K562 (cell line): ENCODE measurements at regions not wholly inside any gene's neighbourhood (a gene's known extent, or its start where the extent isn't known, plus 50 kb on each side); places are given as distances from the start of the nearest gene placed in this dataset.

Experiments
- ASH1L ChIP-seq: fragments of 450-650 bp; IDR thresholded peaks from 2 replicates; pipeline ENCODE4 v1.6.1; 2018; ENCODE audit warnings: borderline replicate concordance, mild to moderate bottlenecking, low read depth; ENCODE audit not compliant: partially characterized antibody
- BACH1 ChIP-seq: fragments of 200-800 bp; sonication (Bioruptor generic); IDR thresholded peaks from 2 replicates; pipeline ENCODE4 v1.6.1; 2016; ENCODE audit warnings: missing genetic modification characterization, missing compliant biosample characterization
- BCL6 ChIP-seq: fragments of 250-450 bp; sonication (Bioruptor Pico); IDR thresholded peaks from 2 replicates; pipeline ENCODE4 v1.4.0; 2020
- BRCA1 ChIP-seq, 2 experiments: fragments of 450-650 bp in 1 of 2; sonication (generic) in 1 of 2; formaldehyde crosslinking in 1 of 2; IDR thresholded peaks; 2 replicates each; pipeline versions ENCODE4 v1.5.0 to v1.6.1; 2017 to 2020; ENCODE audit warnings: mild to moderate bottlenecking in 1 of 2, missing genetic modification reagents in 1 of 2
- CBFA2T3 ChIP-seq: fragments of 450-650 bp; IDR thresholded peaks from 2 replicates; pipeline ENCODE4 v1.6.1; 2017
- CHD1 ChIP-seq: fragments of 200-600 bp; sonication (generic); IDR thresholded peaks from one replicate; pipeline ENCODE4 v1.6.1; 2012; ENCODE audit warnings: mild to moderate bottlenecking, moderate library complexity, low read length, inconsistent platforms
- CHD4 ChIP-seq: fragments of 200-600 bp; sonication (generic); IDR thresholded peaks from 3 replicates; pipeline ENCODE4 v1.6.1; 2012; ENCODE audit warnings: low read depth, mild to moderate bottlenecking, mixed read lengths, low read length, inconsistent platforms; ENCODE audit not compliant: insufficient read depth, insufficient replicate concordance, poor library complexity, severe bottlenecking
- FIP1L1 ChIP-seq: fragments of 200-400 bp; formaldehyde crosslinking; IDR thresholded peaks from 2 replicates; pipeline ENCODE4 v1.6.1; 2018; ENCODE audit warnings: mild to moderate bottlenecking, low read depth, low read length; ENCODE audit not compliant: poor library complexity, severe bottlenecking
- GABPB2 ChIP-seq: fragments of 250-450 bp; sonication (Bioruptor Pico); conservative IDR thresholded peaks from 2 replicates; pipeline ENCODE4 v1.5.1; 2021; ENCODE audit warnings: mild to moderate bottlenecking
- HDAC1 ChIP-seq, 2 experiments: fragments of 450-650 bp; IDR thresholded peaks; 2 replicates each; pipeline ENCODE4 v1.6.1; 2016 to 2017; ENCODE audit warnings: inconsistent platforms in 1 of 2, mild to moderate bottlenecking in 1 of 2, moderate library complexity in 1 of 2
- HNRNPL ChIP-seq: fragments of 200-400 bp; formaldehyde crosslinking; IDR thresholded peaks from 2 replicates; pipeline ENCODE4 v1.6.1; 2017; ENCODE audit warnings: low read depth, mild to moderate bottlenecking, low read length
- IFI16 ChIP-seq: fragments of 250-450 bp; sonication (Bioruptor Pico); IDR thresholded peaks from 2 replicates; pipeline ENCODE4 v2.1.2; 2022; ENCODE audit warnings: mild to moderate bottlenecking, inconsistent platforms
- IRF2 ChIP-seq: sonication (generic); formaldehyde crosslinking; IDR thresholded peaks from 2 replicates; pipeline ENCODE4 v1.8.1; 2022; ENCODE audit warnings: mild to moderate bottlenecking, missing genetic modification reagents
- KAT7 ChIP-seq: sonication (generic); formaldehyde crosslinking; IDR thresholded peaks from 2 replicates; pipeline ENCODE4 v1.8.0; 2022; ENCODE audit warnings: missing genetic modification reagents, mild to moderate bottlenecking, borderline replicate concordance
- MAFF ChIP-seq: IDR thresholded peaks from 2 replicates; pipeline ENCODE4 v1.6.1; 2012; ENCODE audit warnings: low read length, improper control_type of control experiment
- SNIP1 ChIP-seq: fragments of 450-650 bp; IDR thresholded peaks from 2 replicates; pipeline ENCODE4 v1.7.1; 2017; ENCODE audit warnings: low read depth, mild to moderate bottlenecking
- SP2 ChIP-seq: IDR thresholded peaks from 2 replicates; pipeline ENCODE4 v1.6.1; 2011; ENCODE audit warnings: mild to moderate bottlenecking, low read depth, low read length, moderate library complexity; ENCODE audit not compliant: poor library complexity, severe bottlenecking; ENCODE audit errors: extremely low read depth
- SRF ChIP-seq, 2 experiments: fragments of 250-450, 450-650 bp in 1 of 2; sonication (Bioruptor Pico) in 1 of 2; sonication (generic) in 1 of 2; formaldehyde crosslinking; IDR thresholded peaks; 2 replicates each; pipeline versions ENCODE4 v1.5.0 to v1.5.1; 2020 to 2022; ENCODE audit warnings: mild to moderate bottlenecking in 1 of 2, missing genetic modification reagents in 1 of 2
- STAG1 ChIP-seq: sonication (generic); formaldehyde crosslinking; IDR thresholded peaks from 2 replicates; pipeline ENCODE4 v1.5.0; 2020; ENCODE audit warnings: missing genetic modification reagents, borderline replicate concordance
- TAF15 ChIP-seq: fragments of 200-400 bp; formaldehyde crosslinking; IDR thresholded peaks from 2 replicates; pipeline ENCODE4 v1.6.1; 2017; ENCODE audit warnings: mild to moderate bottlenecking, low read depth, low read length, moderate library complexity
- TF ChIP-seq, protein P1 (sequence below): fragments of 250-450 bp; sonication (Bioruptor Pico); IDR thresholded peaks from 2 replicates; pipeline ENCODE4 v1.4.0; 2020; ENCODE audit warnings: borderline replicate concordance
- TF ChIP-seq, protein P2 (sequence below): fragments of 450-650 bp; IDR thresholded peaks from one replicate; pipeline ENCODE4 v1.6.1; 2018; ENCODE audit warnings: mild to moderate bottlenecking, moderate library complexity; ENCODE audit not compliant: partially characterized antibody
- TF ChIP-seq, protein P3 (sequence below): IDR thresholded peaks from 2 replicates; pipeline ENCODE4 v1.6.1; 2011; ENCODE audit warnings: borderline replicate concordance, low read depth, mild to moderate bottlenecking, moderate library complexity, low read length; ENCODE audit not compliant: insufficient read depth, poor library complexity, severe bottlenecking

DNA sequence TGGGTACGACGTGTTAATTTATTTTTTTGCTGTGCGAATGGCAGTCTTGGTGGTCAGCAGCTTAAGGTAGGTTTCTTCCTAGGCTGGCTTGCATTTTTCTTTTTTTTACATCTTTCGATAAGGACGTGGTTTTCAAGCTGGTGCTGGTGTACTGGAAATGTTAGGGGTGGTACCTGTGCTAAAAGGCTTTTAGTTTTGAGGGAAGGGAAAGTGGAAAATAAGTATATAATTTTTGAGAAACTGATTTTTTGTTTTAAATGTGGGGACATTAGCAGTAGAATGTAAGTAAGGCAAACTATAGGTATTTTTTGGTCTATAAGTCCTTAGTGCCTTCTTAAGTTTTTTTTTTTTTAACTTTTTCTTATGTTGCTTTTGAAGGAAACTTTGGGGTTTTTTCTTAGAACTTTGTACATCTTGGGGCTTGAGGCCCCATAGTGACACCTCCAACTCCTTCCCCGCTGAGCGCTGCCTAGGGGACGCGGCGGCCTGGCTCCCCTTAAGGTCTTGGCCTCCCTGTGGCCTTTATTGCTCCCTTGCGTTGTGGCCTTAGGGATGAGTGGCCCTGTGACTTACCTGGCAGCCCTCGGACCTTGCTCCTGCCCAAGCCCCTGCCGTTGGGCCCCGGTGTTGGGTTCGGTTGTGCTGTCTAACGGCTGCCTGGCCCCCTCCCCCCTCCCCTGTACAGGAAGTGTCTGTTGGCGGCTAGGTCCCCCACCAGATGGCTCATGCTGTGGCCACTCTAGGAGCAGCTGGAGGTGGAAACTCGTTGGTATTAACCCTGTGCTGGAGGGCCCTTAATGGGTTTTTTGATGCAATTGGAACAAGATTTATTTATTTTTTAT, 88.0 kb upstream of the RPRML start (continued):
- TF ChIP-seq, protein P1, sequence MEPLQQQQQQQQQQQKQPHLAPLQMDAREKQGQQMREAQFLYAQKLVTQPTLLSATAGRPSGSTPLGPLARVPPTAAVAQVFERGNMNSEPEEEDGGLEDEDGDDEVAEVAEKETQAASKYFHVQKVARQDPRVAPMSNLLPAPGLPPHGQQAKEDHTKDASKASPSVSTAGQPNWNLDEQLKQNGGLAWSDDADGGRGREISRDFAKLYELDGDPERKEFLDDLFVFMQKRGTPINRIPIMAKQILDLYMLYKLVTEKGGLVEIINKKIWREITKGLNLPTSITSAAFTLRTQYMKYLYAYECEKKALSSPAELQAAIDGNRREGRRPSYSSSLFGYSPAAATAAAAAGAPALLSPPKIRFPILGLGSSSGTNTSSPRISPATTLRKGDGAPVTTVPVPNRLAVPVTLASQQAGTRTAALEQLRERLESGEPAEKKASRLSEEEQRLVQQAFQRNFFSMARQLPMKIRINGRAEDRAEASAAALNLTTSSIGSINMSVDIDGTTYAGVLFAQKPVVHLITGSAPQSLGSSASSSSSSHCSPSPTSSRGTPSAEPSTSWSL (CRISPR knock-in tag): no peak
- TF ChIP-seq MAFF (no peak), CBFA2T3 (peak; percentile 58), STAG1 (CRISPR knock-in tag) (no peak), IFI16 (CRISPR knock-in tag) (no peak), HDAC1 (IDR thresholded peaks at IDR 0.05) (peak in 1 of 2 experiments; percentile 75; a peak in 2 of 4 replicates), ASH1L (no peak), KAT7 (CRISPR knock-in tag) (no peak), SNIP1 (peak; percentile 95), CHD4 (no peak), FIP1L1 (no peak), SP2 (peak; percentile 99), TAF15 (no peak), GABPB2 (CRISPR knock-in tag) (no peak), HNRNPL (no peak), CHD1 (peak; percentile 61), BCL6 (CRISPR knock-in tag) (no peak), SRF (CRISPR knock-in tag; IDR thresholded peaks at IDR 0.05) (no peak; a peak in 1 of 4 replicates), BACH1 (peak; percentile 44; the same call in 1 of the 2 replicates), BRCA1 (IDR thresholded peaks at IDR 0.05) (no peak), BRCA1 (CRISPR knock-in tag; IDR thresholded peaks at IDR 0.05) (no peak), IRF2 (CRISPR knock-in tag) (no peak)
- TF ChIP-seq, protein P2, sequence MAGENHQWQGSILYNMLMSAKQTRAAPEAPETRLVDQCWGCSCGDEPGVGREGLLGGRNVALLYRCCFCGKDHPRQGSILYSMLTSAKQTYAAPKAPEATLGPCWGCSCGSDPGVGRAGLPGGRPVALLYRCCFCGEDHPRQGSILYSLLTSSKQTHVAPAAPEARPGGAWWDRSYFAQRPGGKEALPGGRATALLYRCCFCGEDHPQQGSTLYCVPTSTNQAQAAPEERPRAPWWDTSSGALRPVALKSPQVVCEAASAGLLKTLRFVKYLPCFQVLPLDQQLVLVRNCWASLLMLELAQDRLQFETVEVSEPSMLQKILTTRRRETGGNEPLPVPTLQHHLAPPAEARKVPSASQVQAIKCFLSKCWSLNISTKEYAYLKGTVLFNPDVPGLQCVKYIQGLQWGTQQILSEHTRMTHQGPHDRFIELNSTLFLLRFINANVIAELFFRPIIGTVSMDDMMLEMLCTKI: no peak
- TF ChIP-seq, protein P3, sequence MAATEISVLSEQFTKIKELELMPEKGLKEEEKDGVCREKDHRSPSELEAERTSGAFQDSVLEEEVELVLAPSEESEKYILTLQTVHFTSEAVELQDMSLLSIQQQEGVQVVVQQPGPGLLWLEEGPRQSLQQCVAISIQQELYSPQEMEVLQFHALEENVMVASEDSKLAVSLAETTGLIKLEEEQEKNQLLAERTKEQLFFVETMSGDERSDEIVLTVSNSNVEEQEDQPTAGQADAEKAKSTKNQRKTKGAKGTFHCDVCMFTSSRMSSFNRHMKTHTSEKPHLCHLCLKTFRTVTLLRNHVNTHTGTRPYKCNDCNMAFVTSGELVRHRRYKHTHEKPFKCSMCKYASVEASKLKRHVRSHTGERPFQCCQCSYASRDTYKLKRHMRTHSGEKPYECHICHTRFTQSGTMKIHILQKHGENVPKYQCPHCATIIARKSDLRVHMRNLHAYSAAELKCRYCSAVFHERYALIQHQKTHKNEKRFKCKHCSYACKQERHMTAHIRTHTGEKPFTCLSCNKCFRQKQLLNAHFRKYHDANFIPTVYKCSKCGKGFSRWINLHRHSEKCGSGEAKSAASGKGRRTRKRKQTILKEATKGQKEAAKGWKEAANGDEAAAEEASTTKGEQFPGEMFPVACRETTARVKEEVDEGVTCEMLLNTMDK: peak; percentile 65
